Renal pelvis (tissue), 1 donor: ENCODE measurements at regions not wholly inside any gene's neighbourhood (a gene's known extent, or its start where the extent isn't known, plus 50 kb on each side); places are given as distances from the start of the nearest gene placed in this dataset.
A peak's percentile ranks its signal among the peaks of the same experiment; 100 is the strongest.

Experiments used
- DNase-seq: peaks from one replicate; pipeline ENCODE4 v3.0.0-alpha.2; 2013

GRCh38 chr3:80052271-80052670 lies 284.5 kb upstream of the ROBO1 start:
- DNase-seq: no peak

- no peak for DNase-seq
Observed at GRCh38 chr3:80051602-80051962, 283.8 kb upstream of the ROBO1 start.

DNA sequence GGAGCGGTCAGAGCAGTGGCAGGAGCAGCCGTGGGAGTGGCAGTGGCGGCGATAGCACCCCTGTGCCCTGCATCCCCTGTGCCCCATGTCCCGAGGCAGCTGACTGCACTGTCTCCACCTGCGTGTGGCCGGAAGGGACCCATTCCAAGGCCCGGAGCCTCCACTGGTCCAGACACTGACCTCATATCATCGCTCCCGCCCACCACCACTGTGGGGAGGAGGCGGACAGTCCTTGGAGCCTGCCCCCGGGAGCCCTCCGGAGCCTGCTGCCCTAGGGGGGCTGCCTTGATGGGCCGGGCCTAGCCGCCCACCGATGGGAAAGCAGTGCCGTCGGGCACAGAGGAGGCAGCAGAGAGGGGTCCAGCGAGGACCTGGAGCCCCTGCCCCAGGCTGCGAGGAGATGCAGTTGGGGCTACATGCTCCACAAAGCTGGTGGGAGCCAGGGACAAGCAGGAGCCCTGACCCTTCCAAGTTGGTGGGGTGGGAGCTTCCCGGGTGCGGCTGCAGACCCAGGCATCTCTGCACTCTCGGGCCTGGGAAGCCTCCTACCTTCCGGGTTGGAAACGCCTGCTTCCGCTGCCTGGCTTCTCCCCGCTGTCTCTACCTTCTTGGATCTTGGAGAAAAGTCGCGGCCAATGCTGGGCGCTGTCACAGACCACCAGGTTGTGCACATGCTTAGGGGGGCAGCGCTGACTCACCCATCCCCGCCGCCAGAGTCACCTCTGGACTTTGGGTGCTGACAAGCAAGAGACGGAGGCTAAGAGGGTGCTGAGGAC lies 283.2 kb upstream of the ROBO1 start:
- DNase-seq: no peak

- DNase-seq: no peak
Observed at GRCh38 chr3:80043226-80043625, 275.4 kb upstream of the ROBO1 start.

- DNase-seq: no peak
Observed at GRCh38 chr3:80040067-80040466, 272.3 kb upstream of the ROBO1 start.

DNA sequence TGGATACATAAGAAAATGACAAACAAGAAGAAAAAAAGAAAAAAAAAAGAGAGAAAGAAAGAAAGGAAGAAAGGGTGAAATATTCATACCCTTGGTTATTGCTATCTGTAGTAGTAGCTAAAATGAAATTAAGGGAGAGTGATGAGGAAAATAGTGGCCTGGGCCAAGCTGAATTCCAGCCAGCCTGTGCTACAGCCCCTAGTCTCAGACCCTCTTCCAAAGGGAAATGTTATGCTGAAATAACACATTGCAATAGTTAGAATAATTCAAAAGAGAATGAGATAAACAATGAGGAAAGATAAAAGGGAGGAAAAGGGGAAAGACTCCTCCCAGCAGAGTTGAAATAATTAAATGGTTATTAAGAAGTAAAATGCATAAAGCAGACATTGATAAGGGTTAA lies 268.4 kb upstream of the ROBO1 start:
- no peak for DNase-seq

DNA sequence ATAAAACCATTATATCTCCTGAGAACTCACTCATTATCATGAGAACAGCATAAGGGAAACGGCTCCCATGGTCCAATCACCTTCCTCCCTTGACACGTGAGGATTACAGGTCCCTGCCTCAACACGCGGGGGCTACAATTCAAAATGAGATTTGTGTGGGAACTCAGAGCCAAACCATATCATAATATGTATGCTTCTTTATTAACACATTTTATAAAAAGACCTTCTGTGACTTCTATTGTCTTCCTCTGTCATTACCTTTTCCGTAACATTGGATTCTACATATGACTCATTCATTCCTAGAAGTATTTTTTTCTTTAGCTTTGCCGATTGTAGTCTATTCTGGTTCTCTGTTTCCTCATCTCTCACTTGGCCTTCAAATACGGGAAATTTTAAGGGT lies 267.2 kb upstream of the ROBO1 start:
- DNase-seq: no peak

DNA sequence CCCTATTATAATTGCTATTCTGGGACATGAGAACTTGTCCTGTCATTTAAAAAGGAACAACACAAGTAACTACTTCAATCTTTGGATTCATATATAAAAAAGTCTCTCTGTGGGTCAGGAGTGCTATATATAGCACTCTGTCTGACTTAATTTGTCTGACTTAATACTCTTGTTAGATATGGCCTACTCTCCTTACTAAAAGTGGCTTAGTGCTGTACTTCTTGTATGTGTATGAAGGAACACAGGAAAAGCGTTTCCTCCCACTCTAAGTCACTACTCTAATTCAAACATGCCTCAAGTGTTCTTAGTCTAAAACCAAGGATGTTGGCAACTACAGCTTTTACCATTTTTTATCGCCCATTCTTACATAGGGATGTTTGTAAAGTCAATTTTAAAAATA lies 255.2 kb upstream of the ROBO1 start:
- no peak for DNase-seq

DNA sequence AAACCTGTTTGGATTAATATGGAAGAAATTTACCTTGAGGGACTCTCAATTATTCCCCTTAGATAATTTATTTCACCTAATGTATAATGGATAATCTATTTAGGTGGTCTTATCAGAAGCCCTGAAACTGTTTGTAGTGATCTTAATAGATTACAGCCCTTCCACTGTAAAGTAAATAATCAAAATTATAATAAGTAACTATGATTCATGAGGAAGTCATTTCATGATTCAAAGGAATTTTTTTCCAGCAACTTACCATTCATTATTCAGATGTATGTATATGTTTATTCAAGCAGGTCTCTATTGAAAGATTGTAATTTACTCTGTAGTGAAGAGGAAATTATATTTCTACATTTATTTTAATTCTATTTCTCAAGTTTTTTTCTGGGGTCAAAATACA lies 250.6 kb upstream of the ROBO1 start:
- no peak for DNase-seq

GRCh38 chr3:80017369-80017768 lies 249.6 kb upstream of the ROBO1 start:
- DNase-seq: no peak

GRCh38 chr3:80014576-80014975 lies 246.8 kb upstream of the ROBO1 start:
- DNase-seq: no peak

DNA sequence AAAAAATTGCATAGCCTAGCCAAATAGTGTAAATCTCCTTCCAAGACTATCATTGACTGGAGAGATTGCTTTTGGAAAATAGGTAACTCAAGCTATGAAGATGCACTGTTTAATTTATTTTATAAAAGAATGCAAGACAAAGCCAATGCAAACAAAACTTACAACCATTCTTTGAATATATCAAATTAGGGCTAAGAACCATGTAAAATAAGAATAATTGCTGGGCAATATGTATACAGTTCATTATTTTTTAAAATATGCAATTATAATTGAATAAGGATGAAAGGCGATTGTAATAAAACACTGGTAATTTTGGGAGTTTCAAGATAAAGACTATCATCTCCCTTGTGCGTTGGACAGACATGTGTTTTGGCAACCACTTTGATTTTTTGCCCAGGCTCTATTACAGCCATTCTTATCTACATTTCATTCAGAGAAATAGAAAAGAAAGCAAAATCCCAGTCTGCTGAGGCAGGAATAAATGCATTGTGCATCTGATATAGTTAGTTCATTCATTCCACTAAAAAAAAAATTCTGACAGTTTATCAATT lies 242.3 kb upstream of the ROBO1 start:
- DNase-seq: no peak

- DNase-seq: no peak
Observed at GRCh38 chr3:80007522-80007921, 239.7 kb upstream of the ROBO1 start.

- no peak for DNase-seq
Observed at GRCh38 chr3:80006315-80006714, 238.5 kb upstream of the ROBO1 start.

GRCh38 chr3:80000022-80000421 lies 232.2 kb upstream of the ROBO1 start:
- DNase-seq: no peak

DNA sequence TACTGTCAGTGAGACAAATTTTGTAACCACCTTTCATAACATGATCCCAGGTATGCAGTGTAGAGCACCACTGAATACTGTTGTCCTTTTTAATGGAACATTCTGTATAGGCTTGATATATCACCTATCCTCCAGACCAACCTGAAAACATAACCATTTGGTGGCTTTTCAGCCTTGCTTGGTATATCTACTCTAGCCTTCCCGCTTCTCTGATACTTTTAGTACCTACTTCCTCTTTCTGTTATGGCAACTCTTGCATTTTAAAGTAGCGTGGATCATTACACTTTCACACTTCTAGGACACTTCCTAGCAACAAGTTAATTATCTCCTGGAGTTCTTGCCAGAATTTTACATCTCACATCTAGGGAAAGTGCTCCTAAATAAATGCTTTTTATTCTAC lies 226.6 kb upstream of the ROBO1 start:
- no peak for DNase-seq

DNA sequence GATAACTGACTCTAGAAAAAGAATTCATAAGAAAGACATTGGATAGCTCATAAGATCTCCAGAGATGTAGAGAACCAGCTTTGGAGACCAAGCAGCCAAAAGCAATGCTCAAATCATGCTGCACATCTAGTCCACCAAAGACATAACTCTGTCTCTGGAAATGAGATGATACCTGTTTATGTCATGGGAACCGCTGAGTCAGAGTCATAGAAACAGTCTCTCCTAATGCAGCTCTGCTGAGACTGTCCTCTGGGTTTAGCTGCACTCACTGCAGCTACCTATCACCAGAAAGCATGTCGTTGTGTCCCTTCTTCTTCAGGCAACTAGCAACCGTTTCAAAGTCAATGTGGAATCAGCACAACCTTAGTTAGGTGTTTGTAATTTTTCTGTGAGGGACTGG lies 218.5 kb upstream of the ROBO1 start:
- no peak for DNase-seq

GRCh38 chr3:79985816-79986215 lies 218.0 kb upstream of the ROBO1 start:
- no peak for DNase-seq

DNA sequence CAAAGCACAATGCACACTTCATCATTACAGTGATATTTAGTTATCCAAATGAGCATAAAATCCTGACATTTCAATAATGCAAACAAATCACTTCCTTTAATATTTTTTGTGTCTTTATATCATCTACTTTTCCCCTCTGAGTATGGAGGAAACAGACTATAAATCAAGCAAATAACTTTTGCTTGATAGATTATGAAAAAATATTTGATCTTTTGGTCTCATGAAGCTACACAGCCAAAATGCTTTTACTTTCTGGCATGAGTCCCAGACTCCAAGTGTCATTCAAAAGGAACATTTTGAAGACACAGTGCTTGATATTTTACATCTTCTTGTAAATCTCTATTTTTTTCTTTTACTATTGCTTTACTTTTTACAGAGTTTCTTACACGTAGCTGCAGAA lies 215.3 kb upstream of the ROBO1 start:
- peak; percentile 19 for DNase-seq

- DNase-seq: no peak
Observed at GRCh38 chr3:79979990-79980389, 212.2 kb upstream of the ROBO1 start.

- no peak for DNase-seq
Observed at GRCh38 chr3:79976466-79976865, 208.7 kb upstream of the ROBO1 start.

DNA sequence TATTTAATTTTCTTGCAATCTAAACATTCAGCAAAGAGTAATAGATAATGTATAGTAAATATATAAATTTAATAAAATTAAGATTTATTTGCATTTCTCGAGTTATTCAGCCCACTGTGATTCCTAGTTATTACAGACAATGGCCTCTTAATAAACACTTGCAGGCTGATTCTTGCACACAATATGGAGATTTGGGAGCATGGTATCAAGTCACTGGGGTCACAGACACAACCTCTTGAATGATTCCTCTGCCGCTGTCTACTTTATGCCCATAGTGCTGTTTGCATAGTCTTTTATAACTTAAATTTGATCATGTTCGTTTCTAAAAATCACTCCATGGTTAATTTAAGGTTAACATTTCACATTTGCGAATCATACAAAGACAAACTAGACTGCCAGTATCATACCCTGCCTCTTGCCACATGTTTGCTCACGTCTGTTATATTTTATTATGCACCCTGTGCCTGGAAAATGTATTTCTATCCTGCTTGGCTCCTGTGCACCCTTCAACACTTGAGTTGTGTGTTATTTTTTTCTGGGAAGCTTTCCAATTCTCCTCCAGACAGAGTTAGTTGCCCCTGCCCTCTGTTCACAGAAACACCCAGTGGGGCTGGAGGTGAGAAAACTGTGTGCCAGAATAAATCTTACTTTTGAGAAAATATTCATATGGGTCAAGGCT lies 206.3 kb upstream of the ROBO1 start:
- no peak for DNase-seq

DNA sequence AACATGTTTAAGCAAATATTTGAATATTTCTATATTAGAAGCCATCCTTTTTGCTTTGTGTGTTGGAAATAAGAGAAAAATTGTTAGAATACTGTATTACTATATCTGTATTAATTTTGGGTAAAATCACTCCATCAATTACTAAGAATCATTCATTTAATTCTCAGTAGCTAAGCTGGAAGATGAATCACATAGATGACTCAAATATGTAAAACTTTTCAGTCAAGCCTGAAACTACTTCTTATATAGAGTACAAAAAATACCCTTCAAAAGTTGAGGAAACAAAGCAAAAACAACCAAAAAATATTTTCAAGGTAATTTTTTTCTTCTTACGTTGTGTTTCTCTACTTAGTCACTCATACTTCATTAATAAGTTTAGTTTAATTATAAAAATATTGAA lies 205.7 kb upstream of the ROBO1 start:
- DNase-seq: no peak

GRCh38 chr3:79968418-79968817 lies 200.6 kb upstream of the ROBO1 start:
- no peak for DNase-seq
